Glutamatergic neuron (in vitro differentiated cells): ENCODE measurements at regions not wholly inside any gene's neighbourhood (a gene's known extent, or its start where the extent isn't known, plus 50 kb on each side); places are given as distances from the start of the nearest gene placed in this dataset.

Experiments used
- DNase-seq: peaks from one replicate; pipeline ENCODE4 v3.0.0; 2022
- H3K27ac Mint-ChIP-seq: one replicate; pipeline ENCODE4 v1.8.0; 2020; ENCODE audit warnings: mild to moderate bottlenecking, mixed read lengths, inconsistent platforms; ENCODE audit not compliant: unreplicated experiment
- H3K27me3 Mint-ChIP-seq: one replicate; pipeline ENCODE4 v1.8.0; 2020; ENCODE audit warnings: mild to moderate bottlenecking, moderate library complexity, mixed read lengths, inconsistent platforms; ENCODE audit not compliant: unreplicated experiment
- H3K36me3 Mint-ChIP-seq: one replicate; pipeline ENCODE4 v1.8.0; 2020; ENCODE audit warnings: mild to moderate bottlenecking, mixed read lengths, inconsistent platforms; ENCODE audit not compliant: unreplicated experiment
- H3K4me1 Mint-ChIP-seq: one replicate; pipeline ENCODE4 v1.8.0; 2020; ENCODE audit warnings: mild to moderate bottlenecking, low read depth, mixed read lengths, inconsistent platforms; ENCODE audit not compliant: unreplicated experiment
- H3K4me3 Mint-ChIP-seq: one replicate; pipeline ENCODE4 v1.8.0; 2020; ENCODE audit warnings: mild to moderate bottlenecking, mixed read lengths, inconsistent platforms; ENCODE audit not compliant: unreplicated experiment
- H3K9me3 Mint-ChIP-seq: one replicate; pipeline ENCODE4 v1.8.0; 2020; ENCODE audit warnings: mild to moderate bottlenecking, moderate library complexity, mixed read lengths, inconsistent platforms; ENCODE audit not compliant: unreplicated experiment
- TF ChIP-seq, protein P1 (sequence below): fragments of 200-600 bp; sonication (generic); IDR thresholded peaks from one replicate; pipeline ENCODE4 v1.5.0; 2021; ENCODE audit not compliant: partially characterized antibody, unreplicated experiment

DNA sequence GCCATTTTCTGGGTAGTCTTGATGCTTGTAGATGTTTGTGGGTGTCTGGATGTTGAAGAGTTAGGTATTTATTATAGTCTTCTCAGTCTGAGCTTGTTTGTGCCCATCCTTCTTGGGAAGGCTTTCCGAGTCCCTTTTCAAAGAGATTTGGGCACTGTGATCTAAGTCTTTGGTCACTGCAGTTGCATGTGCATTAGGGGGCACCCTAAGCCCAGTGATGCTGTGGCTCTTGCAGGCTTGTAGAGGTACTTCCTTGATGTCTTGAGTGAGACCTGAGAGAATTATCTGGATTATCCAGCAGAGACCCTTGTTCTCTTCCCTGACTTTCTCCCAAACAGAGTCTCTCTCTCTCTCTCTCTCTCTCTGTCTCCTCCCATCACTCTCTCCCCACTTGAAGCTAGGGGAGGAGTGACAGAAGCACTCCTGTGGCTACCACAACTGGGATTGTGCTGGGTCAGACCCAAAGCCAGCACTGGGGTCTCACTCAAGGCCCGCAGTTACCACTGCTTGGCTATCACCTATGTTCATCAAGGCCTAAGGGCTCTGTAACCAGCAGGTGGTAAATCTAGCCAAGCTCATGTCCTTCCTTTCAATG lies 68.5 kb downstream of the TMCO5A start:
- H3K36me3 Mint-ChIP-seq: peaks cover 5% of the 10 kb centered on the region
- DNase-seq: peak; percentile 26
- no peaks in the 10 kb centered on the region for H3K27me3 Mint-ChIP-seq
- TF ChIP-seq, protein P1, sequence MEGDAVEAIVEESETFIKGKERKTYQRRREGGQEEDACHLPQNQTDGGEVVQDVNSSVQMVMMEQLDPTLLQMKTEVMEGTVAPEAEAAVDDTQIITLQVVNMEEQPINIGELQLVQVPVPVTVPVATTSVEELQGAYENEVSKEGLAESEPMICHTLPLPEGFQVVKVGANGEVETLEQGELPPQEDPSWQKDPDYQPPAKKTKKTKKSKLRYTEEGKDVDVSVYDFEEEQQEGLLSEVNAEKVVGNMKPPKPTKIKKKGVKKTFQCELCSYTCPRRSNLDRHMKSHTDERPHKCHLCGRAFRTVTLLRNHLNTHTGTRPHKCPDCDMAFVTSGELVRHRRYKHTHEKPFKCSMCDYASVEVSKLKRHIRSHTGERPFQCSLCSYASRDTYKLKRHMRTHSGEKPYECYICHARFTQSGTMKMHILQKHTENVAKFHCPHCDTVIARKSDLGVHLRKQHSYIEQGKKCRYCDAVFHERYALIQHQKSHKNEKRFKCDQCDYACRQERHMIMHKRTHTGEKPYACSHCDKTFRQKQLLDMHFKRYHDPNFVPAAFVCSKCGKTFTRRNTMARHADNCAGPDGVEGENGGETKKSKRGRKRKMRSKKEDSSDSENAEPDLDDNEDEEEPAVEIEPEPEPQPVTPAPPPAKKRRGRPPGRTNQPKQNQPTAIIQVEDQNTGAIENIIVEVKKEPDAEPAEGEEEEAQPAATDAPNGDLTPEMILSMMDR: no peak
- H3K4me3 Mint-ChIP-seq: no peak overlapping the region
- peaks cover 2% of the 10 kb centered on the region for H3K9me3 Mint-ChIP-seq
- H3K4me1 Mint-ChIP-seq: no peaks in the 10 kb centered on the region
- H3K27ac Mint-ChIP-seq: no peak overlapping the region

DNA sequence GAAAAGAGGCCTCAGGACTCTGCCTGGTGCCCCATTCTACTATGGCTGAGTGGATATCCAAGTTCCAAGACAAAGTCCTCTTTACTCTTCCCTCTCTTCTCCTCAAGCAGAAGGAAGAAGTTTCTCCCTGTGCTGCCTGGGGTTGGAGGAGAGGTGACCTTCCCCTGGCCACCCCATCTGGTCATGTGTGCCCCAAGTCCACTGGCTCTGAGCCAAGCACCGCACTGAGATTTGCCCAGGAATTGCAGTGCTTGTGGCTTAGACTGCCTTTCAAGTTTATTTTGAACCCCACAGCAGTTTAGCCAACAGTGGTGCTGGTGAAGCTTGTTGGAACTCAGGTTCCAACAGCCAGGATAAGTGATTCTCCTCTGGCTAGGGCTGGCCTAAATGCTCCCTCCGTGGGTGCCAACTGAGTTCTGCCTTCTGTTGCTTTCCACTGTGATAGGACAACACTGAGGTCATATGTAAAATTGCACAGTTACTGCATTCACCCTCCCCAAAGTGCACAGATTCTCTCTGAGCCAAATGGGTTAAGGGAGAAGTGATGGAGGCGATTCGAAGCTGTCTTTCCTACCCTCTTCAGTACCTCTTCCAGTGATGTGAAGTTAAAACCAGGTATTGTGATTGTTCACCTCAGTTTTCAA lies 69.9 kb downstream of the TMCO5A start:
- H3K9me3 Mint-ChIP-seq: peaks cover 2% of the 10 kb centered on the region
- no peak for DNase-seq
- no peaks in the 10 kb centered on the region for H3K27me3 Mint-ChIP-seq
- TF ChIP-seq, protein P1: no peak
- no peaks in the 10 kb centered on the region for H3K4me1 Mint-ChIP-seq
- no peak overlapping the region for H3K4me3 Mint-ChIP-seq
- peaks cover 5% of the 10 kb centered on the region for H3K36me3 Mint-ChIP-seq
- H3K27ac Mint-ChIP-seq: no peak overlapping the region

DNA sequence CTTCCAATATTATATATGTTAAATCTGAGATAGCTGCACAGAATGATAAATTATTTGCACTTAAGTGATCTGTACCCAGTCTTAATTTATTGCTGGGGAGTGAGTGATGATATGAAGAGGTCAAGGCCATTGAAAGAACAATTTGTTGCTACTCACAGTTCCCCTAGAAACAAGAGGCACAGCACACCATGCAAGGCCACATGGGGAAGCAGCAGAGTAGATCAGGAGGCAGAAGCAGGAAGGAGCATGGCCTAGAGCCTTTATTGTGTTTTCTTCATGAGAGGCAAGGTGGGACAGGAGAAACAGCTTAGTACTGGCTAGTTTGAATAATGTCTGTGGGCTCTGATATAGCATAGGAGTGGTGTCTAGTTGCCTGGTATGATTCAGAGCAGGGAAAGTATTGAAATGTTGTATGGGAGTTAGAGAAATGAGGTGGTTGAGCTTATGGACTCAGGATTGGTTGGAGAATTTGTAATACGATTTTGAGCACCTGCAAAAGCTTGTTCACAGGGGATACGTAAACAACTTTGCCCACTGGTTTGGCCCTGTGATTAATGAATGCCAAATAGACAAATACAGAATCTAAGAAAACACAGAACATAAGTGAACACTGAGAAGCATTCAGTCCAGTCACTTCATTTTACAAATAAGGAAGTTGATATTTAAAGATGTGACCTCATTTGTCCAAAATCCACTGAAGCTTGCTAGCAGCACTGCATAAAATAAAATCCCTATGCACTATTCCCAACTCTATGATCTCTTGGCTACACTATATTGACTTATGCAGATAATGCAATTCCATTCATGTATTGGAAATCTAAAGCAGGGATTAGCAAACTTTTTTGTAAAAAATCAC lies 71.7 kb downstream of the TMCO5A start:
- no peak overlapping the region for H3K4me3 Mint-ChIP-seq
- peaks cover 5% of the 10 kb centered on the region for H3K36me3 Mint-ChIP-seq
- H3K27me3 Mint-ChIP-seq: no peaks in the 10 kb centered on the region
- no peak for DNase-seq
- no peaks in the 10 kb centered on the region for H3K4me1 Mint-ChIP-seq
- H3K9me3 Mint-ChIP-seq: peaks cover 2% of the 10 kb centered on the region
- TF ChIP-seq, protein P1: no peak
- H3K27ac Mint-ChIP-seq: no peak overlapping the region

DNA sequence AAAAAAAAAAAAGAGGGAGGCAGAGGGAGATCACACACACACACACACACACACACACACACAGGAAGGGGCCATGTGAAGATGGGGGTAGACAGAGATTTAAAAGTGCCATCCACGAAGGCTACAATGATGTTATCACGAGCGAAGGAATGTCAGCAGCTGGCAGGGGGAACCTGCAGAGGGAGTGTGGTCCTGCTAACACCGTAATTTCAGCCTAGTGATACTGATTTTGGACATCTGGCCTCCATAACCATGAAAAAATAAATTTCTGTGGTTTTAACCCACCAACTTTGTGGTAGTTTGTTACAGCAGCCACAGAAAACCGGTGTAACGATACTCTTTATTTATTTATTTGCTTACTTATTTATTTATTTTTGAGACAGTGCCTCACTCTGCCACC lies 76.0 kb downstream of the TMCO5A start:
- Mint-ChIP-seq H3K36me3 (no peaks in the 10 kb centered on the region), H3K9me3 (no peaks in the 10 kb centered on the region), H3K4me1 (no peaks in the 10 kb centered on the region), H3K27ac (no peak overlapping the region), H3K4me3 (no peak overlapping the region), H3K27me3 (no peaks in the 10 kb centered on the region)
- TF ChIP-seq, protein P1: no peak
- no peak for DNase-seq

DNA sequence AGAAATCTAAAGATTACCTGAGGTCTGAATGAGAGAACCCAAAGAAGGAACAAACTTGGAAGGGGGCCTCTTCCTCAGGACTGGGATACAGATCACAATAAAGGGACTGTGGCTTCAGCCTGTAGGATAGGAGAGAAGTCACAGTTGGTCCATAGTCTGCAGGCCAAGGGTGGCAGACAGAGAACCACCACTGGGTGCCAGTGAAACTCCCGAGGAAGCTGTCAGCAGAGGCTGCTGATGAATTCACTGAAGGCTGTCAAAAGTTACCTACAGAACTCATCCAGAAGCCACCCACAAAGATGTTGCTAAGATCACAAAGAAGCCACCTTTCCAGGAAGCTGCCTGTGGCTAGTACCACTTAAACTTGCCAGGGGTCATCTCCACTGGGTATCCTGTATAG lies 78.5 kb downstream of the TMCO5A start:
- no peak for DNase-seq
- TF ChIP-seq, protein P1: no peak
- Mint-ChIP-seq H3K9me3 (no peaks in the 10 kb centered on the region), H3K36me3 (no peaks in the 10 kb centered on the region), H3K27me3 (no peaks in the 10 kb centered on the region), H3K4me1 (no peaks in the 10 kb centered on the region), H3K27ac (no peak overlapping the region), H3K4me3 (no peak overlapping the region)
